ENCODE measurements at regions not wholly inside any gene's neighbourhood (a gene's known extent, or its start where the extent isn't known, plus 50 kb on each side); places are given as distances from the start of the nearest gene placed in this dataset.
A peak's percentile ranks its signal among the peaks of the same experiment; 100 is the strongest.

- DNase-seq (ENCODE audit: low read depth), result no peak
- no peak overlapping the region for H3K4me3 ChIP-seq (ENCODE audit: low read depth, low read length)
- TF ChIP-seq CTCF (conservative IDR thresholded peaks at IDR 0.05; ENCODE audit: low read depth, low read length), result no peak
These were observed 355.7 kb downstream of the LRRC70 start for GRCh38 chr5:62934319-62934718.

GRCh38 chr5:62933261-62933660 lies 354.6 kb downstream of the LRRC70 start:
- no peak for DNase-seq (ENCODE audit: low read depth)
- TF ChIP-seq CTCF (conservative IDR thresholded peaks at IDR 0.05; ENCODE audit: low read depth, low read length), result no peak
- H3K4me3 ChIP-seq (ENCODE audit: low read depth, low read length), result no peak overlapping the region

- no peak overlapping the region for H3K4me3 ChIP-seq (ENCODE audit: low read depth, low read length)
- TF ChIP-seq CTCF (conservative IDR thresholded peaks at IDR 0.05; ENCODE audit: low read depth, low read length), result no peak
- no peak for DNase-seq (ENCODE audit: low read depth)
These were observed 352.7 kb downstream of the LRRC70 start for GRCh38 chr5:62931153-62931950.

GRCh38 chr5:62922191-62922590 lies 343.6 kb downstream of the LRRC70 start:
- no peak for TF ChIP-seq CTCF (conservative IDR thresholded peaks at IDR 0.05; ENCODE audit: low read depth, low read length)
- no peak overlapping the region for H3K4me3 ChIP-seq (ENCODE audit: low read depth, low read length)
- peak; percentile 40 for DNase-seq (ENCODE audit: low read depth)

DNA sequence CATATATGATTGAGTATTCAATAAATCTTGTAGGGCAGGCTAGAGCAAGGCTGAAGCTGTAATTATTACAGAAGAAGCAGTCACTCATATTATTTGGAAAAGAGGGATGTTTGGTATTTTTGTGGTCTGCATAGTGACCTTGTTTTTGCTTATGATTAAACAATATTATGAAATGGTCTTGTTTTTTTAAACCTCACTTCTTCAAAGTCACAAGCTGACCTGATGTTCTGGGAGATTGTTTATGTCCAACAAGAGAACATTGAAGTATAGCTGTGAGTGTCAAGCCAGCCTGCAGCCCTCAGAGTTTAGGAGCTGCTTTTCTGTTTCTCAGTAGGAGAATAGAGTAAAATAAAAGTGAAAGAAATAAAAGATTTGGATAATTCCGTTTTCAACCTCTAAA lies 342.2 kb downstream of the LRRC70 start:
- no peak for TF ChIP-seq CTCF (conservative IDR thresholded peaks at IDR 0.05; ENCODE audit: low read depth, low read length)
- DNase-seq (ENCODE audit: low read depth), result no peak
- no peak overlapping the region for H3K4me3 ChIP-seq (ENCODE audit: low read depth, low read length)

DNA sequence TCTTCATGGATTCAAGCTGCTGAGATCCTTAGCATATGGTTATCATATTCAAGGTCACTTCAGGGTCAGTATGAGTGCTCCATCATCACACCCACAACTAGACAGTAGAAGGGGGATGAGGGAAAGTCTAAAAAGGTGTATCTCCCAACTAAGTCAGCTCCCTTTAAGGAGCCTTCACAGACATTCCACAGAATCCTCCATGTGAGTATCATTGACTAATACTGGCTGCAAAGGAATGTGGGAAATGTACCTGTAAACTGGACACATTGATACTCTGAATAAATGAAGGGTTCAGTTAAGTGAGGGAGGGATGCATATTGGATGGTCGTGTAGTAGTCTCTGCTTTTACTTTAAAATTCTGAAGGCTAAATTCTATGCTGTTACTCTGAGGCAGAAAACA lies 330.7 kb downstream of the LRRC70 start:
- H3K4me3 ChIP-seq (ENCODE audit: low read depth, low read length), result no peak overlapping the region
- no peak for TF ChIP-seq CTCF (conservative IDR thresholded peaks at IDR 0.05; ENCODE audit: low read depth, low read length)
- peak; percentile 19 for DNase-seq (ENCODE audit: low read depth)

DNA sequence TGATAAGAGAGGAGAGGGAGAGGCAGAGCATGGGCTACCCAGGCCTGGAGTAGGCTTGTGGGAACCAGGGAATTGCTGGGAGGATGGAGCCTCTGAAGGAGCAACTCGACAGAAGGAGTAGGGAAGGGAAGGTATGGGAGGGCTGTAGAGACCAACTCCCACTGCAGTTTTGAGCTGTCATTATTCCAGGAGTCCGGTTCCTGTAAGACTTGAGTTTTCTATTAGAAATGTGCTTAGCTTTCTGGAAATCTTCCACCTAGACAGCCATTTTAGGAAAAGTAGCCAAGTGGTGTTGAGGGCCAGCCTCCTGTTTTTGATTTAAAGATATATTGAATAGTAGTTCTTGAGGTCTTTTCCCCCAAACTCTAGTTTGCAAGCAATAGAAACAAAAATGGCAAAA lies 323.5 kb downstream of the LRRC70 start:
- no peak overlapping the region for H3K4me3 ChIP-seq (ENCODE audit: low read depth, low read length)
- DNase-seq (ENCODE audit: low read depth), result no peak
- no peak for TF ChIP-seq CTCF (conservative IDR thresholded peaks at IDR 0.05; ENCODE audit: low read depth, low read length)

All from epithelial cell of proximal tubule (primary cell).